Myocyte (in vitro differentiated cells): ENCODE measurements at regions not wholly inside any gene's neighbourhood (a gene's known extent, or its start where the extent isn't known, plus 50 kb on each side); places are given as distances from the start of the nearest gene placed in this dataset.
A peak's percentile ranks its signal among the peaks of the same experiment; 100 is the strongest.

ENCODE experiments used
- DNase-seq: peaks from one replicate; pipeline ENCODE4 v3.0.0-alpha.2; 2012; ENCODE audit warnings: low read depth

DNA sequence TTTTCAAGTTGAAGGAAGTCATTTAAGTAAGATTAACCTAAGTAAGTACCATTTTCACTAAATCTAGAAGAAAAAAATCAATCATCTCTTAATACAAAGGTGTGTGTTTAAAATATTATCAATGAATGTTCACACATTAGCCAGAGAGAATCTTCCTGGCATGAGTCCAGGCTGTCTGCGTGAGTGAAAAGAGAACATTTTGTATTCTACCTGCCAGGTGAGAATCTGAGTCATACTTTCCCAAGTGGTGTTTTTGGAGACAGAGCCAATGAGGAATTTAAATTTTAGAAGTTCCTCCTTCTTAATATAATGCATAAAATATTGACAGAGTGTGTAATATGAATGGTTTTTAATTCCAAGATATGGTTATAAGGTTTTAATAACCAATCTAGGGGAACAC is 371.8 kb upstream of the NR3C2 start:
- no peak for DNase-seq

DNA sequence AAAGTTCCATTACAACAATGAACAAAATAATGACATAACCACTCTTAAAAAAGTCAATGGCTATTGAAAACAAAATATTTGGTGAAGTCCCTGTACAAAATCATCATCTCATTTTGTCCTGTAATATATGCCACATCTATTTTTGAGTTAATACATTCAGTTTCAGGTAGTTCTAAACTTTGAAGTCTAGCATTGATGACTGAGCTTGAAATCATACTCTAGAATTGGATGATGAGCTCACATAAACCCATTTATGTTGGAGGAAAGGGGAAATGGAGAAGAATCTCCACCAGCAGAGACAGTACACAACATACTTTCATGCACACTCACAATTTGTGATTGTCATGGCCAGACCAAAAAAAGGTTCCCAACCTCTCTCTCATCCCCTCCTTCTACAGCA is 371.1 kb upstream of the NR3C2 start:
- DNase-seq, result no peak

DNA sequence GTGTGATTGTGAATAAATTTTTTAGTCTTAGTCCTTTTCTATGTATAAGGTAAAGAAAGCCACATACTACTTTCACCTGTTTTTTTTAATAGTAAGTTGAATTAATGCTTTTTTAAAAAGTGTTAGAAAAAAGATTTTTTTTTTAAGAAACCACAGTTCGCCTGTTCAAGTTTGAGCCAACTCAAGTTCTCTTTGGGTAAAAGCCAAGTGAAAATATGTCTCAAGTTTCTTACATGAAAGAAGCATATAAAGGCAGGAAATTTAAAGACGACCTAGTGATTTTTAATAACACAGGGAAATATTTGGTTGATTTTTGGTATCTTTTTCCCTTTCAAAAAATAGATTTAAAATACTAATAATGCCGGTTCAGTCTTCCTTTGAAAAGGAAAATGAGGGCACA is 369.9 kb upstream of the NR3C2 start:
- peak; percentile 36 for DNase-seq

DNA sequence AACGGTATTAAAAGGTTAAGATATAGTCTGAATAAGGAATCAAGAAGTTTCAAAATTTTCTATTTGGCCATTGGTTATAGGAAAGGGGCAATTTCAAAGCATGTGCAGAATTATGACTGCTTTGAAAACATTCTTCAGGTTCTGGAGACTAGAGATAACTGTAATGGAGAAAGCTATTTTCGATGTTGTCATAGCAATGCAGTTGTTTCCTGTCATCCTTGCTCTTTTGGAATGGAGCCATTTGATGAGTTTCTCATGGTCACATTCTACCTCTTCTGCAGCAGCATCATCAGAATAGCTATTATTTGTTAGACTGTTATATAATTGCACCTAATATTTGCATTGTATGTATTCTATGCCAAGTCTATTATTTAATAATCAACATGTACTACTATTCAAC is 368.2 kb upstream of the NR3C2 start:
- no peak for DNase-seq

DNA sequence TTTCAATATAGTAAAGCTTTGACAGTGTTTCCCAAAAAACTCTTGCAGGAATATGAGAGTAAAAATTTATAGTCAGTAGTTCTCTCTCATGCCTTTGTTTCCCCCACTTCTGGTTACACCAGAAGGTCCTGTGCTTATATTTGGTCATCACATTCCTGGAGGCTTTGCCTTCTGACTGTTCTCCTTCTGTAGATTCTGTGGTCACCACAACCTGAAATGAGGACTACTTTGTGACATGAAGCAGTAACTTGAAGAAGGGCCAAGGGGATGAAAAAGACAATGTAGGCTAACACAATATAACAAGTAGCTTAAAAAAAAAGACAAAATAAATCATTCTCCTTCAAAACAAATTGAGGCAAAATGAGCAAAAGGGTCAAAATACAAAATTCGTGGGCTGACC is 366.2 kb upstream of the NR3C2 start:
- peak; percentile 40 for DNase-seq

DNA sequence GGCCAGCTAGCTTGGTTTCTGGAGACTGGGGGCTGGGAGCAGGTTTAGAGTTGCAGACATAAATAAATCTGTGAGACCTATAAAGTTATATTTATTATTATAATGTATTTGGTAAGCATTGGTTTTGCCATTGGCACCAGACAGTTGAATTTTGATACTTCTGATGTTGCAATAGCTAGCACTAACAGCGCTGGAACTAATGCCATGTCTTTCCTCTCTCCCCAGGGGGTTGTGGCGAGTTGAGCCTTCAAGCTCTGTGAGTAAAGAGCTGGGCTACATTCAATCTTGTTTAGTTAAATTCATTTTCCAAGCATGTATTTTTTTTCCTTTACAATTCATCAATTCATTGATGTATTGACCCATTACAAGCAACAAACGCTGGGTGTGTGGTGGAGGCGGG is 358.7 kb upstream of the NR3C2 start:
- DNase-seq, result peak; percentile 68

DNA sequence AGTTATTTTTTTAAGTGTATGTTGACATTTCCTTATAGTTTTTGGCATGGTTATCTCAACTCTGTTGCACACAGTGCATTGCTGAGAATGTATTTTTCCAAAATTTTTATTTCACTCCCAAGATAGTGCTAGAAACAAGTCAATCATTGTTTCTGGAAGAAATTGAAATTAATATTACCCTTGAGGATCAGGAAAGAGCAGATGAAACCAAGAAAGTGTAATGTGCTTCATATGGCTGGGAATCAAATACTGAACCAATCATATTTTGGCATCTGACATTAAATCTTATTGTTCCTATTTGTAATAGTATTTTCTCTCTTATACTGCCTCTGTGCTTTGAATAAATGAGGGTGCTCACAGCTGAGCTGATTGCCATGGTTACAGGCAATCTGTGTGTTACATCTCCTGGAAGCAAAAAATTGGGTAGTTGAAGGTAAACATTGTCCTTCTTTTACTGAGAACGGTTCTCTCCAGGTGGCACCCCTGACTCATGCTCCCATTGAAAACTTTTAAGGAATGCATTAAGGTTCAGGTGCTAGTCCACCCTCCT is 358.2 kb upstream of the NR3C2 start:
- no peak for DNase-seq

DNA sequence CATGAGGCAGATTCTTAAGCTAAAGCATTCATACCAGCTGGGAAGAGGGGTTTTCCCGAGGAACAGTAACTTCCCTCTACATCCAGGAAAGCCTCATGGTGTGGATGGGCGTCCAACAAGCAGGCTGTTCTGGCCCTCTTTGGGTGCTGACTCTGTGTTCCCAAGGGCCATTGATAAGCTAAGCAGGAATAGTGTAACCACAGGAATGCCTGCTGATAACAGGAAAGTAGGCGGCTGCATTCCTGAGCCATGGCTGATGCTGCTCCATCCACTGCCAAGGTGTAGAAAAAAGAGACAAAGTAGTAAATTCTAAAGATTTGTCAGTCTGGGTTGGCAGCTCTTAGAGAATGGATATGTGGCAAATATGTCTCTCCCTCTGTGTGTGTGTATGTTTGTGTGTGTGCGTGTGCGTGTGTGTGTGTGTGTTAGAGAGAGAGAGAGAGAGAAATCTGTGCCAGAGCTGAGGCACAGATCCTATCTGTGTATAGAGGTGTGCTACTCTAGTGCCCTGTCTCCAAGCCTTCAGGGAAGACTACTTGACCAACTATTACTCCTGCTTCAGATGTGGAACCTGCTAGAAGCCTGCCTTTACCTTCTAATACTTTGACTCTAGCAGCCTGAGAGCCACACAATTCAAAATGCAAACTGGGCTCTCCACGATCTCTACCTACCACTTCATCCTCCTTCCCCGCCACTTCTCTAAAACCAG is 353.1 kb upstream of the NR3C2 start:
- DNase-seq, result no peak

DNA sequence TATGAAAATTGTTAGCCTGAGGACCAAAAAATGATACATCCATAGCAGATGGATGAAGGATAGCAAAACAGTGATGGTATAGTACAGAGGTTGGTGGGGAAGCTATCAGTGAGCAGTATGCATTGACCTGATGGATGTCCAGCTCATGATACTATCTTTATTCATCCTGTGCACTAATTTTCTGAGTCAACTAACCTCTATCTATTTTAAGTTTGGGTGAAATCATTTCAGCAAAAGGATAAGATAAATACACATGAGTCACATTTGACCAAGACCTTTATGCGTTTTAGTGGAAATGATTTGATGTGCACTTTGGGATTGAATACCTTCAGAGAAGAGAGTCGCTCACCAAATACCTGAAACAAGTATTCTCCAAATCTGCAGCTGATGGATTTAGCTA is 351.0 kb upstream of the NR3C2 start:
- no peak for DNase-seq

DNA sequence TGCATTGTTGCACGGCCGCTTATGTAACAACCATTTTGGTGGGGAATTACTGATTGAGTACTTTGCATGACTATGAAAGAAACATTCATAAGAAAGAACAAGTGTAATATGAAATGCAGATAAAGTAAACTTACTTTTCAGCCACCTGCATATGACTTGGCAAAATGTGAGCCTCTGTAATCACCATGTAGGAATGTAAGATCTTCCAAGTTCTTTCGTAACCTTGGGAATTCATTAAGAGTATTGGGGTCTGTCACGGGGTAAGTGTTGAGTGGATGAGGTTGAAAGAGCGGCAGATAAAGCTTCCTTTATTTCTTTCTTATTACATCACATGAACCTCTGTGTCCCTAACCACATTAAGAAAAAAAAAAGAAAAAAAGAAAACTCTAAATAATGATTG is 348.5 kb upstream of the NR3C2 start:
- DNase-seq, result no peak

DNA sequence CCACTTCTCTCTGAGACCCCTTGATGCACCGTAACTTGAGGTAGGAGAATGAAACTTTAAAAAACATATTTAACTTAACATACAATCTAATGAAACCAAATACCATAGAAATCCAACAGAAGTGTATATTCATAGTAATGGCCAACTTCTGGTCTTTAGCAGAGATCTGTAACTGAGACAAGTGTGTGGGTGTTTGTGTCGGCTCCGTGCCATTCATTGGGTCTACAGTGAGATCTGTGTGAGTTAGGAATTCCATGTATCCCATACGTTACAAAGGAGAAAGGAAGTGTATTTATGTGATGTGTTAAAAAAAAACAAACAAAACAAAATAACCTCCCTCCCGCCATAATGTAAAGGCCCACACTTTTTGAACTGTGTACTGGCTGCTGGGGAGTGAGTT is 348.0 kb upstream of the NR3C2 start:
- no peak for DNase-seq

DNA sequence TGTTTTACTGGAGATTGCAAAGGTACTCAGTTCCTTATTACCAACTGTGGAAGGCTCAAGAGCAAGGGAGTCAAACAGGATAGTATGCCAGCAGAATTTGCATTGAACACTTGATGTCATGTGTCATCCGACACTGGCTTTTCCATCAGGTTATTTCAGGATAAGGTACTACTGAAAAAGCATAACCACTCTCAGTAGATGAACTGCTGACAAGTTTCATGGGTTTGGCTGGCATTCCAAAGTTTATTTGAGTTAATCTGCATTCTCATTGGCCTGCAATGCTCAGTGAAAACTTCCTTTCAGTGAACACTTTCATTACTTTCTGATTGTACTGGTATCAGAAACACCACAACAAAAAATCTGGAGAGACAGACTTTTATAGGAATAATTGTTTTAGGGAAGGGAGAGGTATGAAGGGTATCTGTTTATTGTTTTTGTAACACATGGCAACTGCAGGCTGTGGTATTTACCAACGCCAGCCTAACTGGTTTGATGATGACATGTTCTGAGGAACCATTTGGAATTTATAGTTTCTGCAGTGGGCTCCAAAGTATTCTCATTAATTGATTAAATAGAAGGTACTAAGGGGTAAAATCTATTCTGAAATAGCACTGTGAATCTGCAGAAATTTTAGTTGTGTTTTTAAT is 345.7 kb upstream of the NR3C2 start:
- peak; percentile 90 for DNase-seq

DNA sequence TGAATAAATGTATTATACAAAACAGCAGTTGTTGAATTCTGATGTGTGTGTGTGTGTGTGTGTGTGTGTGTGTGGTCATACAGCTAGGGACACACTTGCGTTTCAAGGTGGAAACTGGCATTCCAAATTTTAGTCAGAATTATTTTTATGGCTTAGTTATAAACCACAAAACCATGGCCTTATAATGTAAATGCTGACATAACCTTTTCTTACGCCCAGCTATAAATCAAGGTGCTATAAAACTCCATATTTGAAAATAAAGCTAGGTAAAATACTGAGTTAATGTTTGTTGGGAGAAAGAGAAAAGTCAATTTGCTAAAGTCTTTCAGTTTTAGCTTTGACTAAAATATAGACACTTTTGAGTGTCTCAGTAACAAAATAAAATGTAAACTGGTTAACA is 345.1 kb upstream of the NR3C2 start:
- DNase-seq, result no peak

DNA sequence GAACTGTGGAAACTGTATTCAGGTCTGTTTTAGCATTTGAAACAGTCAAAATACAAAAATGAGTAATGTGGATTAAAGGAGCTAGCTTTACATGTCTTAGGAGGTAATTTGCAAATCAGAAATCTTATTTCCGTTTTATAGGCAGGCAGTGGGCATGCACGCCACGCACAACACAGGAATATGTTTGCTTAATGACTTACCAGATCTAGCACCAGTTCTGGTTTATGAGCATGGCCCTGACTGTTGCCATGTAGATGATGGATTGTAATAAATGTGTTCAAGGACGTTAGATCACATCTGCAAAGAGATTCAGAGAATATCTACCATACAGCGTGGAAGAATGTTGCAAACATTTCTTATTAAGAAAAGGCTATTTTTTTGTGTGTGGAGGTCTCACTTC is 344.5 kb upstream of the NR3C2 start:
- no peak for DNase-seq

DNA sequence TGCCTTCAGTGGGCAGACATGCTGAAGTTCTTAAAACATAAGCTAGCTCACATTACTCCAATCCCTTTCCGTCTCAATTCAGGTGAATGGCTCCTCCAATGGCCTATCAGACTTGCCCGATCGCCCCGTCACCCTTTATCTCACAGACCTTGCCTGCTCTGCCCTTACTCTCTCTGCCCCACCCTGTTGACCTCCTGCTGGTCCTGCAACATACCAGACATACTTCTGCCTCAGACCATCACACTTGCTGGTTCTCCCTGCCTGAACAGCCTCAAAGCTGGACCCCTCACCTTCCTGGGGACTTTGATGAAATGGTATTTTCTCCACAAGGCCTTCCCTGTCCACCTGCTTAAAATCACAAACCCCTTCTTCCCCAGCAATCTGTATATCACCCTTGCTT is 340.1 kb upstream of the NR3C2 start:
- peak; percentile 14 for DNase-seq

DNA sequence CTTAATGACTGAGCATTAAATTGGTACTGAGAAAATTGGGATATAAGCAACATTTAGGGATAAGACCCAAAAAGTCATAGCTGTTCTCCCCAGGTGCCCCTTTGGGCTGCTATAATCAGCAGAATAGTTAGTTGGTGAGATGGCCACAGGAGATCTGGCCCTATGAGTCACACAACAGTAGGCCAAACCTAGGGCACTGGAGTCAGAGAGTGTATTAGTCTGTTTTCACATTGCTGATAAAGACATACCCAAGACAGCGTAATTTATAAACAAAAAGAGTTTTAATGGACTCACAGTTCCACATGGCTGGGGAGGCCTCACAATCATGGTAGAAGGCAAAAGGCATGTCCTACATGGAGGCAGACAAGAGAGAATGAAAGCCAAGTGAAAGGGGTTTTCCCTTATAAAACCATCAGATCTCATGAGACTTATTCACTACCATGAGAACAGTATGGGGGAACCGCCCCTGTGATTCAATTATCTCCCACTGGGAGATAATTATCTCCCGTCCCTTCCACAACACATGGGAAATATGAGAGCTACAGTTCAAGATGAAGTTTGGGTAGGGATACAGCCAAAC is 338.3 kb upstream of the NR3C2 start:
- DNase-seq, result peak; percentile 23

DNA sequence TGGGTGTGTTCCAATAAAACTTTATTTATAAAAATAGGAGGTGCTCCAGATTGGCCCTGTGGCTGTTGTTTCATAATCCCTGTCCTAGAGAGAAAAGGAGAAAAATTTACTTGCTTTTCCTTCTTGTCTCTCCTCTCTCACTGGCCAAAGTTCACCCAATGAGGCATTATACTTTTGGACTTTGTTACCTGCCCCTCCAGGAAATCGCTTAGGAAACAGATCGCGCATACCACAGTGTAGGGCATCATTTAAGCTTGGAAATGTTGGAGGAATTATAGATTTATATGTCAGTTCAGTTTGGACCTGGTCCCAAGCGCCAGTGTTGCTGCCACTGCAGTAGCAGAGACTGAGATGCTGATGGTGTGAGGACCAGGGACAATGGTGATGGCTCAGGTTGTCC is 337.6 kb upstream of the NR3C2 start:
- DNase-seq, result no peak

DNA sequence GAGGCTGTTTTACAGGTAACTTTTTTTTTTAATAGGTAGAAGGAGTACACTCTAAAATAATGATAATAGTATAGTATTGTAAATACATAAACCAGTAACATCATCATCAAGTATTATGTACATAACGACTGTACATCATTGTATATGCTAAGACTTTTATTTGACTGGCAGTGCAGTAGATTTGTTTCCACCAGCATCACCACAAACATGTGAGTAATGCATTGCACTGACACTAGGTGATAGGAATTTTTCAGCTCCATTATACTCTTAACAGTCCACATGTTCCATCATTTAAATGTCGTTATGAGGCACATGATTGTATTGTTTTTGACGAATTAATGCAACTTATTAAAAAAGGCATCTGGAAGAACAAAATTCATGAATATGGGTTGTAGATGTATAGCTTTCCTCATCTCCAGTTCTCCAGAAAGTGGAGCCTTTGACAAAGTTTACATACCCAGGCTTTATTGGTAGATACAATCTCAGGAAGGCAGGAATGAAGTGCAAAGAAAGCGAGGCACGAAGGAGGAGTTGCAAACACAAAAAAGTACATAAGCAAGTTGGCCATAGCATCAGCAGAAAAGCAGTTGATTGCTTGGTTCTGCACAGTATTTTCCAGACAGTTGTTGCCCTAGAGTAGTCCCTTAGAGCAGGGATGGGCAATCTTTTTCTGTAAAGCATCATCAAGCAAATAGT is 336.9 kb upstream of the NR3C2 start:
- DNase-seq, result no peak

DNA sequence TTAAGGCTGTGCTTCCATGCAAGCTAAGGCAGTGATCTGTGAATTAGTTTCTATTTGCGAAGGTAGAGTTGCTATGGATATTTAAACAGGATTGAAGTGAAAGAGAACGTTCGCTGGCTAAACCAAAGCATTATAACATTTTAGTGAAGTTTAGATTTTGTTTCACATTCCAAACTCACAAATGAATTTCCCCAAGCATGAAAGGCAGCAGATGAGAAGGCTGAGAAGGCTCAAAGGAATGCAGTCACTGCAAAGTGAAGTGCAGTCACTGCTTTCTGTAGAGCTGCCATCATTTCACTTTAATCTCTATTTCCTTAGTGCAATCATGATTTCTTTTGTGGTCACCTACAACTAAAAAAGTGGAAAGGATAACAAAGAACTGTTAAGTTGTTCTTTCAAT is 334.7 kb upstream of the NR3C2 start:
- peak; percentile 58 for DNase-seq

DNA sequence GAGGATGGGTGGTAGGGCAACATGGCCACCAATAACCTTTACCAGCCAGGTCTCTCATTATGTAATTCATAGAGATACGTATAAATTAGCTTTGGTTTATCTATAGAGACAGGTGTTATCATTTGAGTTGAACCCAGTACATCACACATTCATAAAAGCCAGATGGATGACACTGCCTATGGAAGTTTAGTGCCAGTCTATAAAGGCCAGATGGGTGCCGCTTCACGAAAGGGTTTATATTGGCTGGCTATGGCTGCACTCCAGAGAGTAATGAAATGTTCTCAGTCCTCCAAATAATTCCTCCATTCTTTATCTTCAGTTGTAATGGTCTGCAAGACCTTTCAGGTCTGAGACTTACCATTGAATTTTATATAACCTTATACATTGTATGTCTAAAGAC is 331.9 kb upstream of the NR3C2 start:
- DNase-seq, result no peak

DNA sequence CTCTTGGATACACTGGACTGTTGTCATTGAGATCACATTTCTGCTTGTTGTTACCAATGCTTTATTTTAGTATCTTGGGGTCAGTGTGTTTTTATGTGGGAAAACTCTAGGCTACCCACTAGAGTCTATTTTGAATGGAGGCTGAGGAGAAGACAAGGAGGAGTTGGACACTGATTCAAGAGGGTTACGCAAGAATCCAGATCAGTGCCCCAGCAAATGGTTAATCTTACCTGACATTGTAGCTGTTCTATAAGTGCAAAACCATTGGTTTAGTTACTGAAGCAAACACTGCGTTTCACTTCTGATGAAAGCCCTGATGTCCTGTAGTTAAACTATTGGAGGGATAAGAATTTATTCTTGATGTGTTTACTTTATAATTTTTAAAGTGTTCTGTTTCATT is 331.1 kb upstream of the NR3C2 start:
- peak; percentile 62 for DNase-seq

DNA sequence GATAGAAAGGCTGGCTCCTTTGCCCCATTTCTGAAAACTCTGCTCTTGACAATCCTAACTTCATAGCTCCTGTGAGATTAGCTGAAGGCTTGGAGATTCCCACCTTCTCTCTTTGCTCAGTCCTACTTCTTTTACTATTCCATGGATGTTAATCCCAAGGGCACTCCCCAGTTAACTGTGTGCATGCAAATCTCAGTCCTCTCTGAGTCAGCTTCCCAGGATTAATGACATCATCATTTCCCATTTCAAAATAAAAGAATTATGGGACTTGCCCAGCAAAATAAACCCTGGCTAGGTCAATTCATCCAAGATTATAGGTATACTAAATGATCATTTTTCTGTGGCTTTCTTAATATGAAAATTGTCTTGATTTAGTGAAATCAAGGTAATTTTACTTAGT is 328.6 kb upstream of the NR3C2 start:
- no peak for DNase-seq
